HG03159 (cell line): ENCODE measurements at regions not wholly inside any gene's neighbourhood (a gene's known extent, or its start where the extent isn't known, plus 50 kb on each side); places are given as distances from the start of the nearest gene placed in this dataset.

Experiments
- ATAC-seq: cut with Tn5 transposase; IDR thresholded peaks from one replicate; pipeline ENCODE4 v1.9.1; 2021; ENCODE audit warnings: mild to moderate bottlenecking, moderate library complexity; ENCODE audit not compliant: unreplicated experiment

DNA sequence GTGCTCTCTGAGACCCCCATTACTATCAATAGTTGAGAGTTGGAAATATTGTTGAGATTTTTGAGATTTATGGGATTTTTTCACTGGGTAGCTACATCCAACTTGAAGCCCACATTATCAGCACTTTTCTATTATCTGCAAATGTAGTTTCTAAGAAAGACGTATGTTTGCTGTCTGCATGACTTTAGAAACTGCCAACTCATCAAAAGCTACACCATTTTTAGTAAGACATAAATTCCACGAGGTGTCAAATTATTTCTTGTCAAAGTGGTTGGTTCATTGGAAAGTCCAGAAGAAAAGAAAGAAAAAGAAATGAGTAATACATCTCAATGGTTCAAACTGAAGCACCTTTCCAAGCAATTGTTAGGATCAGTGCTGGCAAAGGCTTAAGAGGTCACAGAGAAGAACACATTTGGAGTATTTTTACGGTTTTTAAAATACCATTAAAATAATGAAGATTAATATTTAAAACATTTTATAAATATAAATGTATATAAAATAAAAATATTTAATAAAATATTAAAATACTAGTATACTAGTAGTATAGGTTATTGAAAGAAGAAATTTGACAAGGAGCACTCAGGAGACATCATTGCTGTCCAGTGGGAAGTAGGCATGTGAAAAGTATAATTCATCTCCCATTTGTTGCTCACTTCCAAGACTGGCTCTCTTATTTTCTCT is 463.5 kb downstream of the TAFA4 start:
- ATAC-seq: no peak

DNA sequence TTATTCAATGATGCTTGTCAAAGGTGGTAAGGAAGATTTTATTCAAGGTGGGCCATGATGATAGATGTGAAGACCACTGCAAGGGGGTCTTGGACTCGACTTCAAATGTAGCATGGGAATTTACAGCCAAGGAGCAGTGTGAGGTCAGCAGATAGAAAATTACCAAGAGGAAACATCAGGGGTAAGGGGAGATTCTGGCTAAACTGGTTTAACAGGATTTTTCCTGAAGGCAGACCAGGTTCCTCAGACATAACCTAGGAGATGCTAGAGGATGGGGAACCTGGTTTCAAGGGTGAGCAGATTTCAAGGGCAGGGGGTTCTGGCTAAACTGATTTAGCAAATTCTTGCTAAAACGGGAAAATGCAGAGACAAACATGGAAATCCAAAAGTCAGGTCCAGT is 464.9 kb downstream of the TAFA4 start:
- no peak for ATAC-seq

DNA sequence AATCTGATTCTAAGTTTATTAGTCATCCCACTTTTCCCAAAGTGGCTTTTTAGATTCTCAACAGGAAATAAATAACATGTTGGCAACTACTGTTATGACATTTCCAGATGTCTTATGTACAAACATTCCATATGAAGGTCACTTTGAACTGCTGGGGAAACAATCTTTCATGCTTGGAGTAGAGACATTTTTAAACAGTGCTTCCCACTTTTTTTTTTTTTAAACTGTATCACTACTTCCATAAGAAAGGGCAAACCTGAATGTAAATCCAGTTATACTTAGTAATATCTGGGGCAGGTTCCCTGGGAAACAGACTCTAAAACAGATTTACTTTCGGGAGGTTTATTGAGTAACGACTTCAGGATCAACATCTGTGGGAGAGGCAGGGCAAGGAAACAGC is 473.8 kb downstream of the TAFA4 start:
- no peak for ATAC-seq

DNA sequence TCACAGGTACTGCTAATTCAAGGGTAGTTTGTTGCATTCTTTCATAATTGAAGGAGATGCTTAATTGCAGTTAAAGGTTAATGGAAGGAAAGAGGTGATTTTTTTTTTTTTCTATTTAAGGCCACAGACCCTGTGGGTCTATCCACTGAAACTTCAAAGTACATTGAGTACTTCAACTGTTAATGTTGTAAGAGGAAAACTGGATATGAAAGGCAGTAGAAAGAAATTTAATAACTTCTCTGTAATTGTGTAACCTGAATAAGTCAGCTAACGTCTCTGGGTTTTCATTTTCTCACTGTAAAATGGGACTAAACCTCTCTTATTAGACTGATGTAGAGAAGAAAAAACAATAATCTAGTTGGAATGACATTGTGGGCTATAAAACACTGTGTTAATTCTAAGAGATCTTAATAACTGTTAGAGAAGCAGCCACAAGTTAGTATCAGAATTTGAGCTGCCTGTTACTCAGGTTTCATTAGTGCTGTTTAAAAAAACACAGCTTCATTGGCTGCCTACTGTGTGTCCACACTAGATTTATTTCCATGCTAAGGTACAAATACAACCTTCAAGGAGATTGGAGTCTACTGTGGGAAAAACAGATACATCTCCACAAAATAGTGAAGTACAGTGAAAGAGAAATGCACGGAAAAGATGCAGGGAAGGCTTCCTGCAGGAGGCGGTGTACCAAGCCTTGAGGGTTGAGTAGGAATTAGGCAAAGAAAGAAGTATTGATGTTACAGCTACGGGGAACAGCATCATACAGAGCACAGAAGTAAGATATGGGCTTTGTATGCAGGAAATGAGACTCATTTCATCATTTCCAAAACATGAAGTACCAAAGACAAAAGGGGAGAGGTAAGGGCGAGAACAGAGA is 483.6 kb downstream of the TAFA4 start:
- no peak for ATAC-seq

DNA sequence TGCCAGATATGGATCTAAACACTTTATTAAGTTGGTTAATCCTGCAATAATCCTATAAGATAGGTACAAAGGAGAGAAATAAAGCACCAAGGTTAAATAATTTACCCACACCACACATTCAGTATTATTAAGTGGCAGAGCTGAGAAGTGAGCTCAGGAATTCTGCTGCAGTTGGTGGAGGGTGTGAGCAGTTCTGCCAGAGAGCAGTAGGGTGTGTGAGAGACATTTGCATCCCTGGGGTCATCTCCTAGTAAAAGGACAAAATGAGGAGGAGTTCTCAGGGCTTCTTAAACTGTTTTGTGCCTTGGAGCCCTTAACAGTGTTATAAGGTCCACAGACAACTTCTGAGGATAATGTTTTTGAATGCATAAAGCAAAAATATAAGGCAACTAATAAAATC is 484.5 kb downstream of the TAFA4 start:
- no peak for ATAC-seq

DNA sequence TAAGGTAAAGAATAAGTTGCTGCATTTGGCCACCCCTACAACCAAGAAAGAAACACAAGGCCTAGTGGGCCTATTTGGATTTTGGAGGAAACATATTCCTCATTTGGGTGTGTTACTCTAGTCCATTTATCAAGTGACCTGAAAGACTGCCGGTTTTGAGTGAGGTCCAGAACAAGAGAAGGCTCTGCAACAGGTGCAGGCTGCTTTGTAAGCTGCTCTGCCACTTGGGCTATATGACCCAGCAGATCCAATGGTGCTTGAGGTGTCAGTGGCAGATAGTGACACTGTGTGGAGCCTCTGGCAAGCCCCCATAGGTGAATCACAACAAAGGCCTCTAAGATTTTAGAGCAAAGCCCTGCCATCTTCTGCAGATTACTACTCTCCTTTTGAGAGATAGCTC is 491.3 kb downstream of the TAFA4 start:
- ATAC-seq: no peak

DNA sequence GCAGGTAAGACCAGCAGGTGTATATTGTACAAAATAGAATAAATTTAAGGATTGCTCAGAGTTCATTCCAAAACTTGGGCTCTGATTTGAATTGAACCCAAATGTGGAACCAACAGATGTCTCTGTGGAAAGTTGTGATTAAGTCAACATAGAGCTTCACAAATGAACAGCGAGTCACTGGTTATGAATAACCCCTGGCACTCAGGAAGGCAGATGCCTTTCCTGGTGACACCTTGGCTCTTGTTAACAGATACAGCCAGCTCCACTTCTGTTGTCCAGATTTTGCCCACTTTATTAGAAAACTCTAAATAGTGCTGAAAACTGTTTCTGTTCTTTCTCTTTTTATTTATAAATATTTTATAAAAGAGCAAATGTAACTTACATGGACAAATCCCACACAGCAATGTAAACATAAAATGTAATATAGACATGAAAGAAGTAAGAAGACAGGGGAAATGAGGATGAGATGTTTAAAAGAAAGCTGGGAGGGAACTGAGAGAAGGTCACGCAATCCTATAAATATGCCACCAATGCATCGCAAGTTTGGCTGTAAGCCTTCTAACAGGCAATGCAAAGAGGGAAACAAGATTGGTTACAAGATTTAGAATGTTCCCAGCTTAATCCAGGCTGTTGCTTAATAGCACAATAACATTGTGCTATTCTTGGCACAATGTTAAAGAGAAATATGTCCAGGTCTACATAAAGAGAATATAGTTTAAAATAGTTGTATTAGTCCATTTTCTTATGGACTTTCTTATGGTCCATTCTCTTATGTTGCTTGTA is 495.5 kb downstream of the TAFA4 start:
- no peak for ATAC-seq

DNA sequence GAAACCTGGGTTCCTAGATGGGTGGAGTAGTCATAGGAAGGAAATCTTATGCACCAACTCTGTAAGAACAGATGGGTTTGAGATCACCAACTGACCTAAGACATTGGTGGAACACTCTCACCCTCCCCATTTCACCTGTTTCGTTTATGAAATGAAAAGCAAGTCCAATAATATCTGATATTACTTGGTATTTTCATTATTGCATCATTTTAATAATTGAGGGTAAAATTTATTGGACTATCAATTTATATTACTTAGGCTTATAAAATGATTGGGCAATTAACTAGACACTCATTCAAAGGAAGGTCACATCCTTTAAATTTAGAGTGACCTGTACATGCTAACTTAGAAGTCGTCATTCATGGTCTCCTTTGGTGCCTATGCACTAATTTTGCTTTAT is 503.9 kb downstream of the TAFA4 start:
- no peak for ATAC-seq

DNA sequence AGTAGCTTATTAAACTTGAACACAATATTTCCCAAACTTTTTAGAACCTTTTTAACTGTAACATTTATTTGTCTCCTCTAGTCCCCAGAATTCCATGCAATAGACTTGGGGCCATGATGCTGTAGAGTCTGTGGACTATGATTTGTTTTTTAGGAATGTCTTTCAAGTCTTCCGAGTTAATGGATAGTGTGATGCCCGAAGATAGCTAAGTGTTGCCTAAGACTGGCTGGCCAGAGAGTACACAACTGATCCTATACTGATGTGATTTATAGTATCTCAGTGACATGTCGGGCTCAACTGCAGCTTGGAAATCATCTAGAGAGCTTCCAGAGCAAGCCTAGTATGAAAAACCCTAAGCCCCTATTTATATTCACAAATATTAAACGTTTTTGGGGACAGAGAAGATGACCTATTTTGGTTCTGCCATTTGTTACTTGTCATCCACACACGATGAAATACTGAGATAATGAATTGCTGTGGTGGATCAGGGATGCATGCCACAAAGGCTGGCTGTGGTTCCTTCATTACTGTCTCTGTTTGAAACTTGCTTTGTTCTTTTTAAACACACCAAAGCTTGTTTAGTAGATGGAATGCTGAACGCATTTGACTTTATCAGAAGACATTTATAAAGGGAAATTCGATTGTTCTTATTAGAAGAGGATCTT is 507.4 kb downstream of the TAFA4 start:
- ATAC-seq: no peak

DNA sequence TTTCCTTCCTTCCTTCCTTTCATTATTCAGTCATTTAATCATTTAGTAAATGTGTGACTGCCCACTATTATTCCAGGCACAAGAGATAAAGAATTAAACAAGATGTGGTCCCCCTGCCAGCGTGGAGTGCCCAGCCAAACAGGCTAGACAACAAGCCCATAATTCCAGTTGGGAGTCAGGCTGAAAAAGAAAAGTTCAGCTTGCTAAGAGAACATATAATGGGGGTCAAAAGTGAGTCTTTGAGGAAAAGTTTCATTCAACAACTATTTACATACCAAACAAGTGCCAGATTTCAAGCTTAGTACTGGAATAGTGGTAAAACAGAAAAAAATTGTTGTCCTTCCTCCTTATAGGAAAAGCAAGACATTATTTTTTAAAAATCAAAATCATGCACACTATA is 523.7 kb downstream of the TAFA4 start:
- no peak for ATAC-seq

DNA sequence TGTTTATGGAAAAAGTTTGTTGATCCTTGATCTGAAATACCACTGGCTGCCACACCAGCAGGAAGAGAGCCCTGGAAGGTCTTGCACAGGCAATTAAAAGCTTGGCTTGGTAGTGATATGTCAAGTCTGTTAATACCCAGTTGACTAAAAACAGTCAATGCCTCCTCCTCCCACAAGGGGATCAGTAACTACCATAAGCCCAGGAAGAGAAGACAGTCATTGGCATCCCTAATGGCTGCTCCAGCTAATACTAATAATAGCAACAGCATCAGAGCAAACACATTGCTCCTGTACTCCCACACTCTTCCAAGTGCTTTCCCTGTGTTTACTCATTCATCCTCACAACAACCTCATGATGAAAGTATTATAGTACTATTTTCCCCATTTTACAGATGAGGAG is 528.6 kb downstream of the TAFA4 start:
- ATAC-seq: no peak

DNA sequence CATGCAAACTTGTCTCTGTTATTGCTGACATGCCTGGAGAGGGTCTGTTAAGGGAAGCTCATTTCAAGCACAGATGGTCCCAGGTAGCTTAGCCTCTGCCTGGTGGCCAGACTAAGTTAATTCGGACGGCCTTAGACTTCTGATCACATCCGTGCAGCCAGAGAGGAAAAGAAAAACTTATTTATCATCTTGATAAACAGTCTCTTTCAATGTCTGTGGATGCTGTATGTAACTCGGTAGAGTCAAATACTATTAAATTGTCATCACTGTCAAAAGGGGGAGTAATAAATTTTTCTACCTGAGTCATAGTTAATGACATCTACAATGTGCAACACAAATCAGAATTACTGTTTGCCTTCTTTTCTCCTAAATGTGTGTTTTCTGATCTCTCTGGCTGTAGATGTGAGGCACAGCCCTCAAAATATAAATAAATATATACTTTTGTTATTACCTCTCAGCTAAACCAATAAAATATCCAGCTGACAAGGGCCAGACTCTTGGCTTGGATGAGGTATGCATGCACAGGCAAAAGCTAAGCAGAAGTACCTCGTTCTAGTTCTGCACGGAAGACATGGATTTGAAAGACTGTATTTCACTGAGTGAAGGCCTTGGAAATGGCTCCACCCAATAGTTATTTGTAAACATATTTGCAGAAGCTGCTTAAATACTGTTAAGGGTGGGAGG is 530.0 kb downstream of the TAFA4 start:
- no peak for ATAC-seq

DNA sequence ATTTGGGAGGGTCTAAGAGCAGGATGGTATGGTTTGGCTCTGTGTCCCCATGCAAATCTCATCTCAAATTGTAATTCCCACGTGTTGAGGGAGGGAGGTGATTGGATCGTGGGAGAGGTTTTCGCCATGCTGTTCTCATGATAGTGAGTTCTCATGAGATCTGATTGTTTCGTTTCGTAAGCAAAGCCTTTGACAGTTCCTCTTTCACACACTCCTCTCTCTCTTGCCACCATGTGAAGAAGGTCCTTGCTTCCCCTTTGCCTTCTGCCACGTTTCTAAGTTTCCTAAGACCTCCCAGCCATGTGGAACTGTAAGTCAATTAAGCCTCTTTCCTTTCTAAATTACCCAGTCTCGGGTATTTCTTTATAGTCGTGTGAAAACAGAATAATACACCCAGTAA is 553.7 kb downstream of the TAFA4 start:
- ATAC-seq: no peak

DNA sequence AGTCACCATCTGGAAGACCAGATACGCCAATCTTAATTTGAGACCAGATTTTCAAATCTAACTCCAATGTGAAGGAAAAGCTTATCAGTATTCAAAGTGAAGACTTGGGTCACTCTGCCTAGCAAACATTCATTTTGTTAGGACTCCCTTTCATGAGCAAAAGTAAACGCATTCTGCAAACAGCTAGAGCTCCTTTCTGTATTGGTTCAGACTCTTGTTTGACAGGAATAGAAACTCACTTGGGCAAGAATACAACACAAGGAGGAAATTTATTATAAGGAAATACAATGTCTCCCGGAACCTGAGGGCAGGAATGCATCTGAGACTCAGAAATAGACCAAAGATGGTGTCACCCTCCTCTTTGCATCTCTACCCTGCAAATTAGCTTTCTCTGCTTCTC is 558.6 kb downstream of the TAFA4 start:
- ATAC-seq: no peak

DNA sequence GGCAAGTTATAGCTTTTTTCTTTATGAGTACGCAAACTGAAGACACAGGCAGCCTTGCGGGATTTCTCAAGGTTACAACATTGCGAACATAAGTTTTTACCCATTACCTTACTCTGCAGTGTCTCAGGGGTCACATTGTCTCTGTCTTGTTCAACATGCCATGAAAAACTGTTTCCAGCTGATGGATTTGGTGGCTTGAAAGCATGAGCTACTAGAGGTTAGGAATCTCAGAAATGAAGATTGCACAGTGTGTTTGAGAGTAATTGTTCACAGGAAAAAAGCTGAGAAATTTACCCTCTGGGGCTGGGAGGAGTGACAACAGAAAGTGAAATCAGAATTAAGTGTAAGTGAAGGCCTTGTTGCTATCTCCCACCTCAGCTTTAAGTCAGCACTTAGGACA is 568.6 kb downstream of the TAFA4 start:
- ATAC-seq: no peak

DNA sequence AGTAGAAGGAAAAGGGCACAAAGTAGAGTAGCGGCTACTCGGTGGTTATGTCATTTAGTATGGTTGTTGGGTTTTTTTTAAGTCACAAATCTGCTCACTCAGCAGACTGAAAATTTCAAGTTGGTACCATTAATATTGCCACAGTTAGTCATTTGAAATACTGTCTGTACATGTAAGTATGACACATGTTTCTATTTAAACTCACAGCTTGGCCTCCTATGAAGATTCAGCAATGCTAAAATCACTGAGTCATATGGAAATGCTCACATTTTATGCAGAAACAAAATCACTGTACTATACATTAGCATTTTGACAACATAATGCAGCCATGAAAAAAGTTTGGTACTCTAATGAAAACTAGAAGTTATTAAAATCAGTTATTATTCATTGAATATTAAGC is 571.9 kb downstream of the TAFA4 start:
- ATAC-seq: no peak

DNA sequence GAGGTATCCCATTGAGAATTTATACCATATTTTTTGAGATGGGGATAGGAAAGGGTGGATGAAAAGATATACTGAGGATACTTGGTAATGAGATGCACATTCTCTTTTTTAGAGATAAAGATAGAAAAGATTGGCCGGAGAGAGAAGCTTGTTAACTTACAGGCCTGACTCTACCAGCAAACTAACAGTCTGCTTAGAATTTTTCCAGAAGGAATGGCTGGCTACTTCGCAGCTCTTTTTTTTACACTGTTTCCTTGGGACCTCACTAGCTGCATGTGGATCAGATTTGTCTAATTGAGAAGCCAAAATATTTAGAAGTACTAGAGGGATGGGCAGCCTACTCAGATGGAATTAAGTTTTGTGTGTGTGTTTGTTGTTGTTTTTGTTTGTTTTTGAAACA is 586.6 kb downstream of the TAFA4 start:
- ATAC-seq: no peak

DNA sequence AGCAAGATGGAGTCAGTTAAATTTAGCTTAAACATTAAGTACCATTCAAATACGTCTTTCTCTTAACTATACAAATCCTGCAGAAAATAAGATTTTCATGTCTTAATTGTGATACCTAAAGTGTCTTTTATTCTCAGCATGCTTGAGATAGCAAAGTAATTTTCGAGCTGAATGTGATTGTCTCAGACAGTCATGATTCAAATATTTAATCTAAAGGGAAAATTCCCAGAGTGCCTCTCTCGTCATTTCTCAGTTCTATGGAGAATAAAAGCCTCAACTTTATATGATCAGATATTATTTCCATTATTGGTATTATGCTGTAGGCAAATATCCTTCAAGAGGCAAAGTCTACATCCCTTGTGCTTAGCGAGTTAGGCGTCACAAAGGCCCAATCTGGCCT is 589.9 kb downstream of the TAFA4 start:
- ATAC-seq: no peak

DNA sequence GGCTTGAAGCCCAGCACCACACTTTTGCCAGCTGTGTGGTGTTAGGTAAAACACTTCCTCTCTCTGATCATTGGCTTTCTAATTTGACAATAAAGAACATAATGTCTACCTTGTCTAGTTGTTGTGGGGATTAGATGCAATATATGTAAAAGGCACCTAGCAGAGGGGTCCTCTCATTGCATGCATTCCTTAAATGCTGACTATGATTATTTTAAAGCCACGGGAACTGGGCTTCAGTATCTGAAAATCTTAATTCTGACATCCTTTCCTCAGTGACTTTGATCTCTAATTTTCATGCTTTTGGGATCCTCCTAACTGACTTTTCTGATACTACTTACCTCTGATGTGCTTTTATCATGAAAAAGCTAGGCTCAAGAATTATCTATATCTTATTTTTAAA is 596.3 kb downstream of the TAFA4 start:
- ATAC-seq: no peak

DNA sequence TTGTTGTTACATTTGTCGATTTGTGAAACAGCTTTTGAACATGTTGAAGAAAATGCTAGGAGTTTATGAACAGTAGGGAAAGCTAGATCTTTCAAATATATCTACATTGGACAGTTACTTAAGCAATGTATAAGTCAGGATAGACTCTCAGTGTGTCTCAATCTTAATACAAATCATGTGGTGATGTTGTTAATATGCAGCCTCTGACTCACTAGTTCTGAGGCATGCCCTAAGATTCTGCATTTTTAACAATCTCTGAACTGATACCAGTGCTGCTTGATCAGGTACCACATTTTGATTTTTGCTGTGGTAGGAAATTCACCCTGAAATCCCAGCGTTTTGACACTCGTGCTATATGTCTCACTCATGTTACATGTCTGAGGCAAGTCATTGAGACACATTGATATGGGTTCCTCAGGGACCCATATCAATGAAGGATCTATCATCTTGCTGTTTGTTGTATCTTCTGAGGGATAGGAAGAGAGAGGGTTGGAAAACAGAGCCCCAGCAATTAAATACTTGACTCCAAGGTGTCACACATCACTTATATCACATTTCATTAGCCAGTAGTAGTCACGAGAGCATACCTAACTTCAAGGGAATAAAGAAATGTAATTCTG is 597.9 kb downstream of the TAFA4 start:
- no peak for ATAC-seq
